ENCODE measurements at regions not wholly inside any gene's neighbourhood (a gene's known extent, or its start where the extent isn't known, plus 50 kb on each side); places are given as distances from the start of the nearest gene placed in this dataset.

DNA sequence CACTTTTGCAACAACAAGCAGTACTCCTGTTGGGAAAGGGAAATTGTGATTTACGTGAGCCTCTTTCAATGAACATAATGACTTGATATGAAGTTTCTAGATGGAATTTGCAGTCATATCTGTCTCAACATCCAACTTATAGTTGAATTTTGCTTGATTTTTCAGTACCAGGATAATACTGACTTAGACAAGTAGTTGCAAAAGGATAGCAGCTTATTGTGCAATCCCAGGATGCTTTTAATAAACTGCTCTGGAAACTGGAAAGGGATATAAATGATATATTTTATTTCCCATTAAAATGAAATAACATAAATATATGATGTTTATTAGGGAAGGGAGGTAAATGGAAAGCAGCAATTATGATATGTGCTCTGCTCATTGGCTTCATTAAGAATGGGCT is 174.4 kb upstream of the RGMB start:
- TF ChIP-seq CTCF (conservative IDR thresholded peaks at IDR 0.05) (no peak), ZFX (IDR thresholded peaks at IDR 0.05) (no peak)

Data from C4-2B (cell line).